ENCODE measurements at regions not wholly inside any gene's neighbourhood (a gene's known extent, or its start where the extent isn't known, plus 50 kb on each side); places are given as distances from the start of the nearest gene placed in this dataset.

- TF ChIP-seq ZFX (IDR thresholded peaks at IDR 0.05; ENCODE audit: borderline replicate concordance): no peak
- TF ChIP-seq, protein P1, sequence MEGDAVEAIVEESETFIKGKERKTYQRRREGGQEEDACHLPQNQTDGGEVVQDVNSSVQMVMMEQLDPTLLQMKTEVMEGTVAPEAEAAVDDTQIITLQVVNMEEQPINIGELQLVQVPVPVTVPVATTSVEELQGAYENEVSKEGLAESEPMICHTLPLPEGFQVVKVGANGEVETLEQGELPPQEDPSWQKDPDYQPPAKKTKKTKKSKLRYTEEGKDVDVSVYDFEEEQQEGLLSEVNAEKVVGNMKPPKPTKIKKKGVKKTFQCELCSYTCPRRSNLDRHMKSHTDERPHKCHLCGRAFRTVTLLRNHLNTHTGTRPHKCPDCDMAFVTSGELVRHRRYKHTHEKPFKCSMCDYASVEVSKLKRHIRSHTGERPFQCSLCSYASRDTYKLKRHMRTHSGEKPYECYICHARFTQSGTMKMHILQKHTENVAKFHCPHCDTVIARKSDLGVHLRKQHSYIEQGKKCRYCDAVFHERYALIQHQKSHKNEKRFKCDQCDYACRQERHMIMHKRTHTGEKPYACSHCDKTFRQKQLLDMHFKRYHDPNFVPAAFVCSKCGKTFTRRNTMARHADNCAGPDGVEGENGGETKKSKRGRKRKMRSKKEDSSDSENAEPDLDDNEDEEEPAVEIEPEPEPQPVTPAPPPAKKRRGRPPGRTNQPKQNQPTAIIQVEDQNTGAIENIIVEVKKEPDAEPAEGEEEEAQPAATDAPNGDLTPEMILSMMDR (IDR thresholded peaks at IDR 0.05): no peak
- no peak overlapping the region for H3K27ac ChIP-seq
Observed at GRCh38 chr20:57898332-57898731, 188.5 kb upstream of the PMEPA1 start.

- no peak for TF ChIP-seq ZFX (IDR thresholded peaks at IDR 0.05; ENCODE audit: borderline replicate concordance)
- TF ChIP-seq, protein P1 (IDR thresholded peaks at IDR 0.05): no peak
- H3K27ac ChIP-seq: no peak overlapping the region
Observed at GRCh38 chr20:57897891-57898290, 188.1 kb upstream of the PMEPA1 start.

DNA sequence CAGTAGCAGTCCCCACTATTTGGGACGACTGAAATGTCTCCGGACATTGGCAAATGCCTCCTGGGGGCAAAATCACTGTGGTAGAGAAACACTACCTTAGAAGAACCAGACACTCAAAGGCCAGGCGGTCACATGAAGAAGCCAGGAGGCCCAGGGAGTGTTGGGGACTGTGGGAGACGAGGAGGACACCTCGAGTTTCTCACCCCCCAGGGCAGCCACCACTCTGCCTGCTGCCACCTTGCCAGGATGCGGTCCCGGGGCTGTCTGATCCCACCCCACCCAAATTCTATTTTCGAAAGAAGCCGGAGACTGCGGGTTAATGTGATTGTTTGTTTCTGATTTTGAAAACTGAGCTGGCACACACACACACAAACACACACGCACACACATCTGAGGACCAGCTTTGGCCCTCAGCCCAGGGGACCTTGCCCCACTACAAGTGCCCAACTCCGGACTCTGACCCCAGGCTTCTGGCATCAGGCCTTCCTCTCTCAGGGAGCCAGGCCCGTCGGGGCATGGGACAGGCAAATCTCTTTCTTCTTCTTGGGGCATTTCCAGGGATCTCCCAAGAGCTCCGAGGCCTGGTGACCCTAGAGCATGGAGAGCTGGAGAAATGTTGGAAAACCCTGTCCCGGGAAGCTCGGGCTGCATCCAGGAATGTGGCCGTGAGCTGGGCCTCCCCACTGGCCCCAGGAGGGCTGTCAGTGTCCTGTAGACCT lies 187.5 kb upstream of the PMEPA1 start:
- no peak overlapping the region for H3K27ac ChIP-seq
- no peak for TF ChIP-seq ZFX (IDR thresholded peaks at IDR 0.05; ENCODE audit: borderline replicate concordance)
- TF ChIP-seq, protein P1 (IDR thresholded peaks at IDR 0.05): no peak

DNA sequence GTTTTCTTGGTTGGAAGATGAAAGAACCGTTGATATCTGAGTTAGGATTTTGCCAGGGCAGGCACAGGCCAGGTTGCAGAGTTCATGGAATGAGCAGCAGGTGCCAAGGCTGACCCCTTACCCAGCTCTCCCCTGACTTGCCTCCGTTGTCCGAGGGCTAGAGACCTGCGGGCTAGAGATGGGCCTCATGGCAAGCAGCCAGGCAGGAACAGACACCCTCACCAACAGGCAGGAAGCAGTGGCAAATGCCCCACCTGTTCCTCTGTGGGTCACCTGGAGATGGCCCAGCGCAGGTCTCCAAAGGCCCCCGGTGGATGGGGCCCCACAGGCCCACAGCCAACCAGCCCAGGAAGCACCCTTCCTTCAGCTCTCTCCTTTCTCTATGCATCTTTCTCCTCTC lies 186.7 kb upstream of the PMEPA1 start:
- TF ChIP-seq, protein P1 (IDR thresholded peaks at IDR 0.05): no peak
- no peak for TF ChIP-seq ZFX (IDR thresholded peaks at IDR 0.05; ENCODE audit: borderline replicate concordance)
- no peak overlapping the region for H3K27ac ChIP-seq

DNA sequence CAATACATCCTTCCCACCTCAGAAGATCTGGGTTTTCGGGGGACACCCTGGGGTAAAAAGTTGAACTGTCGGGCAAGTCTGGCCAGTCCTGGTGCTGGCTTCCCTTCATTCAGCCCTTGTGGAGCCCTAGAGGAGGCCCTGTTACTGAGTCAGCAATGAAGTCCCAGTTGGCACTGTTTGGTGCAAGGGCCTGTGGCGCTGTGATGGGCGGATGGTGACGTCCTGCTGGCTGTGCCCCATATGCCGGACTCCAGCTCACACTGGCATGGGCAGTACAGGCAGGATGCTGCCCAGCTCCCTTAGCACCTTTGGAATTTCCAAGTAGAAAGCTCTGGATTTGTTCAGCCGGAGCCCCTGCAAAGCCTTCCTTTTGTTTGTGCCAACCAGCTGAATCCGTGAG lies 186.2 kb upstream of the PMEPA1 start:
- TF ChIP-seq, protein P1 (IDR thresholded peaks at IDR 0.05): no peak
- no peak for TF ChIP-seq ZFX (IDR thresholded peaks at IDR 0.05; ENCODE audit: borderline replicate concordance)
- H3K27ac ChIP-seq: no peak overlapping the region

GRCh38 chr20:57895161-57895855 lies 185.5 kb upstream of the PMEPA1 start:
- H3K27ac ChIP-seq: no peak overlapping the region
- TF ChIP-seq, protein P1 (IDR thresholded peaks at IDR 0.05): no peak
- no peak for TF ChIP-seq ZFX (IDR thresholded peaks at IDR 0.05; ENCODE audit: borderline replicate concordance)

GRCh38 chr20:57894522-57894921 lies 184.7 kb upstream of the PMEPA1 start:
- TF ChIP-seq, protein P1 (IDR thresholded peaks at IDR 0.05): no peak
- no peak for TF ChIP-seq ZFX (IDR thresholded peaks at IDR 0.05; ENCODE audit: borderline replicate concordance)
- no peak overlapping the region for H3K27ac ChIP-seq

All from 22Rv1 (cell line).